A549 (cell line): ENCODE measurements at regions not wholly inside any gene's neighbourhood (a gene's known extent, or its start where the extent isn't known, plus 50 kb on each side); places are given as distances from the start of the nearest gene placed in this dataset.
A peak's percentile ranks its signal among the peaks of the same experiment; 100 is the strongest.
"Not testable (repeated sequence)": the region's sequence is repeated elsewhere in the genome, so short reads cannot be mapped to it uniquely, and the experiment has no call there.

ENCODE experiments used
- ATAC-seq, 2 experiments: fragments of 200-7000 bp in 1 of 2; fragments of >200 bp in 1 of 2; cut with Nextera tagmentation in 1 of 2; cut with Tn5 transposase in 1 of 2; 3 replicates each; pipeline versions ENCODE4 v1.8.0 to v1.9.1; 2018 to 2020; ENCODE audit warnings: mild to moderate bottlenecking in 1 of 2, moderate library complexity in 1 of 2
- CTCF ChIA-PET: fragments of 300-600 bp; sonication (Branson Sonifier 250); formaldehyde crosslinking; extraction: SDS; loops from one replicate; lab custom pipeline; 2021; ENCODE audit warnings: antibody characterized with exemption, inconsistent platforms; lab: Yijun Ruan, JAX
- POLR2A ChIA-PET: fragments of 350-600 bp; formaldehyde crosslinking; extraction: SDS; loops from one replicate; lab custom pipeline; 2021; ENCODE audit warnings: antibody characterized with exemption, inconsistent platforms; lab: Yijun Ruan, JAX
- DNase-seq, 2 experiments: peaks; one replicate each; pipeline versions ENCODE4 v3.0.0 to v3.0.0-alpha.2; 2011 to 2016; ENCODE audit warnings: low read depth in 1 of 2, low spot score in 1 of 2
- FAIRE-seq: peaks from 2 replicates; lab custom pipeline; 2011; peaks lifted over from hg19 to GRCh38; lab: Jason Lieb, UNC
- H3K27ac ChIP-seq, 2 experiments: fragments of >200 bp; sonication (Bioruptor Twin); formaldehyde crosslinking; 3 replicates each; pipeline ENCODE4 v1.5.1; 2016 to 2017
- H3K4me1 ChIP-seq: fragments of >200 bp; sonication (Bioruptor Twin); formaldehyde crosslinking; 3 replicates; pipeline ENCODE4 v1.6.1; 2016
- H3K4me2 ChIP-seq: fragments of >200 bp; sonication (Bioruptor Twin); formaldehyde crosslinking; 3 replicates; pipeline ENCODE4 v1.6.1; 2016
- H3K4me3 ChIP-seq: fragments of >200 bp; sonication (Bioruptor Twin); formaldehyde crosslinking; 3 replicates; pipeline ENCODE4 v1.5.1; 2016
- H3K9me3 ChIP-seq: fragments of >200 bp; sonication (Bioruptor Twin); formaldehyde crosslinking; 3 replicates; pipeline ENCODE4 v1.6.1; 2016
- CTCF ChIP-seq: fragments of >200 bp; sonication (Bioruptor Twin); formaldehyde crosslinking; IDR thresholded peaks from 3 replicates; pipeline ENCODE4 v1.5.1; 2016
- PHF8 ChIP-seq: fragments of 200-600 bp; sonication (generic); IDR thresholded peaks from 2 replicates; pipeline ENCODE4 v1.6.1; 2016; ENCODE audit warnings: low read depth, mild to moderate bottlenecking, antibody characterized with exemption, moderate library complexity, borderline replicate concordance
- TFCP2L1 ChIP-seq: fragments of 250-450 bp; sonication (Bioruptor Pico); IDR thresholded peaks from 2 replicates; pipeline ENCODE4 v1.5.0; 2021; ENCODE audit warnings: mild to moderate bottlenecking
- TP53 ChIP-seq: fragments of 250-450 bp; sonication (Bioruptor Pico); IDR thresholded peaks from 2 replicates; pipeline ENCODE4 v1.5.0; 2021; ENCODE audit warnings: mild to moderate bottlenecking, moderate library complexity
- USF2 ChIP-seq: fragments of 450-650 bp; IDR thresholded peaks from 2 replicates; pipeline ENCODE4 v1.6.1; 2014; ENCODE audit warnings: antibody characterized with exemption
- ZC3H11A ChIP-seq: fragments of 450-650 bp; IDR thresholded peaks from 2 replicates; pipeline ENCODE4 v1.6.1; 2014; ENCODE audit warnings: antibody characterized with exemption, mild to moderate bottlenecking
- ZSCAN20 ChIP-seq: fragments of 250-450 bp; sonication (Bioruptor Pico); IDR thresholded peaks from 2 replicates; pipeline ENCODE4 v1.8.0; 2022; ENCODE audit warnings: mild to moderate bottlenecking, moderate library complexity
- WGBS: methylation state at CpG from one replicate; pipeline ENCODE4 v1.1.6; 2017; ENCODE audit errors: missing lambda C conversion rate; 5-methylcytosine and 5-hydroxymethylcytosine counted together
- small RNA-seq, 6 experiments: library from RNA; depleted of rRNA; stranded (forward); fragments of <200 nt; gene quantifications; one replicate each; pipeline ENCODE3, GENCODE V24; 2012

- no peak for TF ChIP-seq TFCP2L1 (CRISPR knock-in tag)
- Histone ChIP-seq H3K9me3 (no peaks in the 10 kb centered on the region), H3K27ac (no peak overlapping the region), H3K4me2 (no peak overlapping the region), H3K4me3 (no peak overlapping the region), H3K4me1 (peaks cover 22% of the 10 kb centered on the region)
- FAIRE-seq = no peak
- POLR2A ChIA-PET = no interaction called here
- CTCF ChIA-PET = interaction anchor here (0.7 kb wide), 1 partner anchor 355 kb away, joined by 4 read pairs; no protein-coding TSS in a partner anchor
- ATAC-seq = no peak
- DNase-seq = no peak
- 87% methylated on average over 4 of the region's 4 CpGs for WGBS
Observed at GRCh38 chr3:32048487-32049182, 57.8 kb upstream of the GPD1L start.

- H3K27ac ChIP-seq = no peak overlapping the region
- ATAC-seq (no peak), DNase-seq (no peak), FAIRE-seq (no peak)
- no peak overlapping the region for H3K4me3 ChIP-seq
- H3K9me3 ChIP-seq = no peaks in the 10 kb centered on the region
- ChIA-PET POLR2A (no interaction called here), CTCF (interaction anchor here (1.0 to 2.0 kb wide), 3 partner anchors 31 to 94 kb away, joined by 4 to 6 read pairs (median 4); no protein-coding TSS in a partner anchor)
- WGBS = 84% methylated on average over 1 of the region's 1 CpG
- H3K4me1 ChIP-seq = peaks cover 16% of the 10 kb centered on the region
- TF ChIP-seq PHF8 = no peak
- no peak for TF ChIP-seq CTCF
- TF ChIP-seq USF2 = no peak
- no peak for TF ChIP-seq TP53 (CRISPR knock-in tag)
- no peak overlapping the region for H3K4me2 ChIP-seq
Observed at GRCh38 chr3:32049916-32050315, 56.5 kb upstream of the GPD1L start.

- H3K4me1 ChIP-seq, POLR2A ChIA-PET, H3K4me2 ChIP-seq, ATAC-seq, CTCF ChIA-PET, H3K4me3 ChIP-seq, H3K9me3 ChIP-seq, H3K27ac ChIP-seq, FAIRE-seq, DNase-seq: not testable (repeated sequence)
- WGBS = 8% methylated on average over 2 of the region's 2 CpGs
Observed at GRCh38 chr3:32052230-32052629, 54.2 kb upstream of the GPD1L start.

GRCh38 chr3:32052851-32053250 is 53.6 kb upstream of the GPD1L start:
- POLR2A ChIA-PET, H3K4me2 ChIP-seq, H3K27ac ChIP-seq, H3K4me3 ChIP-seq, ATAC-seq, CTCF ChIA-PET, FAIRE-seq, H3K9me3 ChIP-seq, H3K4me1 ChIP-seq, DNase-seq: not testable (repeated sequence)
- 57% methylated on average over 5 of the region's 5 CpGs for WGBS

GRCh38 chr3:32056559-32057290 is 49.7 kb upstream of the GPD1L start:
- H3K4me1 ChIP-seq = peaks cover 6% of the 10 kb centered on the region; the same call in 2 of the 3 replicates
- no peak overlapping the region for H3K4me3 ChIP-seq
- no peak overlapping the region for H3K27ac ChIP-seq
- ChIA-PET POLR2A (no interaction called here), CTCF (interaction anchor here (1.6 kb wide), 1 partner anchor 38 kb away, joined by 4 read pairs; no protein-coding TSS in a partner anchor)
- WGBS = 49% methylated on average over 5 of the region's 5 CpGs
- no peak overlapping the region for H3K4me2 ChIP-seq
- FAIRE-seq = no peak
- ATAC-seq = peak in 1 of 2 experiments; percentile 30; a peak in 1 of 6 replicates
- no peaks in the 10 kb centered on the region for H3K9me3 ChIP-seq
- no peak for TF ChIP-seq ZC3H11A
- TF ChIP-seq ZSCAN20 (CRISPR knock-in tag) = no peak
- TF ChIP-seq, all 56 proteins: peak for 0
- DNase-seq = no peak

Small RNA genes lying in the stretch of these regions (small RNA-seq; reads per million reads assigned to genes)
- 0 reads per million in 6 experiments for gene RF00019
